OCI-LY3 (cell line): ENCODE measurements at regions not wholly inside any gene's neighbourhood (a gene's known extent, or its start where the extent isn't known, plus 50 kb on each side); places are given as distances from the start of the nearest gene placed in this dataset.

Experiments
- H2AFZ ChIP-seq: fragments of 200-600, 300-600 bp; shearing (Covaris generic); 2 replicates; pipeline ENCODE4 v1.6.0; 2014; ENCODE audit warnings: antibody characterized with exemption, low read depth, low read length
- H3K27ac ChIP-seq: fragments of 200-600, 300-600 bp; sonication (generic); 2 replicates; pipeline ENCODE4 v1.5.1; 2014; ENCODE audit warnings: mild to moderate bottlenecking, low read length, moderate library complexity, mixed read lengths
- H3K27me3 ChIP-seq: fragments of 200-600, 300-600 bp; sonication (generic); 2 replicates; pipeline ENCODE4 v1.6.1; 2014; ENCODE audit warnings: low read depth, low read length, mixed read lengths
- H3K36me3 ChIP-seq: fragments of 200-600, 300-600 bp; sonication (generic); replicated peaks from 2 replicates; pipeline ENCODE3; 2014; ENCODE audit warnings: low read depth, low read length, mixed read lengths
- H3K4me1 ChIP-seq: fragments of 300-600, 200-600 bp; sonication (generic); 2 replicates; pipeline ENCODE4 v1.6.1; 2014; ENCODE audit warnings: low read length, mixed read lengths
- H3K4me2 ChIP-seq: fragments of 200-600, 300-600 bp; sonication (generic); 2 replicates; pipeline ENCODE4 v1.6.1; 2014; ENCODE audit warnings: low read length, mixed read lengths
- H3K4me3 ChIP-seq: fragments of 300-600, 200-600 bp; sonication (generic); 2 replicates; pipeline ENCODE4 v1.5.1; 2014; ENCODE audit warnings: antibody characterized with exemption, mild to moderate bottlenecking, low read length, moderate library complexity
- H3K79me2 ChIP-seq: fragments of 300-600, 200-600 bp; shearing (Covaris generic); 2 replicates; pipeline ENCODE4 v1.6.1; 2014; ENCODE audit warnings: mild to moderate bottlenecking, low read length, mixed read lengths
- H3K9ac ChIP-seq: fragments of 300-600, 200-600 bp; shearing (Covaris generic); 2 replicates; pipeline ENCODE4 v1.6.0; 2014; ENCODE audit warnings: mild to moderate bottlenecking, low read length, moderate library complexity
- H3K9me3 ChIP-seq: fragments of 200-600, 300-600 bp; shearing (Covaris generic); 2 replicates; pipeline ENCODE4 v1.6.1; 2014; ENCODE audit warnings: low read length, mixed read lengths; ENCODE audit not compliant: insufficient read depth
- H4K20me1 ChIP-seq: fragments of 200-600, 300-600 bp; sonication (generic); 2 replicates; pipeline ENCODE4 v1.6.1; 2016; ENCODE audit warnings: low read length, mixed read lengths; ENCODE audit not compliant: insufficient read depth
- EZH2phosphoT487 ChIP-seq: fragments of 200-600 bp; shearing (Covaris generic); IDR thresholded peaks from 2 replicates; pipeline ENCODE4 v1.6.1; 2018; ENCODE audit warnings: antibody characterized with exemption, mixed run types, low read depth
- TF ChIP-seq, protein P1 (sequence below): fragments of 200-600, 300-600 bp; sonication (generic); IDR thresholded peaks from 2 replicates; pipeline ENCODE4 v1.5.1; 2014; ENCODE audit warnings: antibody characterized with exemption, low read length, low read depth

DNA sequence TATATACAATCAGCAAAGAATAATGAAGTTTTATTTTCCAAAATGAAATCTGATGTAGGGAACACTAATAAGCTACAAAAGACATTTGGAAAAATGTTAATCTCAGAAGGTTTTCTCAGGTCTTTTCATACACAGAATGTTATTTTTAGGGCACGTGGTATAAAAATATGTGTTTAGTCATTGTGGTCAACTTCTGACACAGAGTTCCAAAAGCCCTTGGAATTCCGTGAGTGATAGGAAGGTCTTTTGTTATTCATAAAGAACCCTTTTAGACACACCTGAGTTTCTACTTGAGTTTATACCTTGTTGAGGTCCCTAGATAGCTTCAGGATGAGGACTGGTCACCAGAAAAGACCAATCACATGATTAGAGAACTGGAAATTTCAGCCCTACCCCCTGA lies 277.6 kb upstream of the NCAM2 start:
- no peaks in the 10 kb centered on the region for H4K20me1 ChIP-seq
- no peaks in the 10 kb centered on the region for H3K36me3 ChIP-seq
- H3K79me2 ChIP-seq = no peaks in the 10 kb centered on the region
- H3K4me3 ChIP-seq = no peak overlapping the region
- no peaks in the 10 kb centered on the region for H3K27me3 ChIP-seq
- no peak overlapping the region for H2AFZ ChIP-seq
- H3K4me1 ChIP-seq = no peaks in the 10 kb centered on the region
- no peak overlapping the region for H3K27ac ChIP-seq
- H3K9ac ChIP-seq = no peak overlapping the region
- TF ChIP-seq EZH2phosphoT487 = no peak
- no peak overlapping the region for H3K4me2 ChIP-seq
- no peaks in the 10 kb centered on the region for H3K9me3 ChIP-seq

DNA sequence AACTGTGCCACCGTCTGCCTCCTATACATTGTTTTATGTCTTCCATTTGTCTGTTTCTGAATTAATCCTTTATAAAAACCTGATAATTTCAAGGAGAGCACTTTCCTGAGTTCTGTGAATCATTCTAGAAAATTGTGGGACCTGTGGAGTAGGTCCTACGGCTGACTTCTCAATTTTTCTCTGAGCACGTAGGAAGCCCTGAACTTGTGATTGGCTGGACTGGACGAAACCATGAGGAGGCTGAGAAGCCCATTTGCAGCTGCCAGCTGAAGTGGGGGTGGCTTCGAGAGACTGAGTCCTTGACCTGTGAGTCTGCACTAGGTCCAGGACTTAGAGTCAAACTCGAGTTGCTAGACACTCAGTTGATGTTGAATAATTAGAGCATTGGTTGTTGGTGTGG lies 277.1 kb upstream of the NCAM2 start:
- Histone ChIP-seq H3K27ac (no peak overlapping the region), H3K4me3 (no peak overlapping the region), H4K20me1 (no peaks in the 10 kb centered on the region), H3K9me3 (no peaks in the 10 kb centered on the region), H3K4me1 (no peaks in the 10 kb centered on the region), H3K9ac (no peak overlapping the region), H3K27me3 (no peaks in the 10 kb centered on the region), H3K4me2 (no peak overlapping the region), H2AFZ (no peak overlapping the region), H3K79me2 (no peaks in the 10 kb centered on the region), H3K36me3 (no peaks in the 10 kb centered on the region)
- no peak for TF ChIP-seq EZH2phosphoT487
- TF ChIP-seq, protein P1, sequence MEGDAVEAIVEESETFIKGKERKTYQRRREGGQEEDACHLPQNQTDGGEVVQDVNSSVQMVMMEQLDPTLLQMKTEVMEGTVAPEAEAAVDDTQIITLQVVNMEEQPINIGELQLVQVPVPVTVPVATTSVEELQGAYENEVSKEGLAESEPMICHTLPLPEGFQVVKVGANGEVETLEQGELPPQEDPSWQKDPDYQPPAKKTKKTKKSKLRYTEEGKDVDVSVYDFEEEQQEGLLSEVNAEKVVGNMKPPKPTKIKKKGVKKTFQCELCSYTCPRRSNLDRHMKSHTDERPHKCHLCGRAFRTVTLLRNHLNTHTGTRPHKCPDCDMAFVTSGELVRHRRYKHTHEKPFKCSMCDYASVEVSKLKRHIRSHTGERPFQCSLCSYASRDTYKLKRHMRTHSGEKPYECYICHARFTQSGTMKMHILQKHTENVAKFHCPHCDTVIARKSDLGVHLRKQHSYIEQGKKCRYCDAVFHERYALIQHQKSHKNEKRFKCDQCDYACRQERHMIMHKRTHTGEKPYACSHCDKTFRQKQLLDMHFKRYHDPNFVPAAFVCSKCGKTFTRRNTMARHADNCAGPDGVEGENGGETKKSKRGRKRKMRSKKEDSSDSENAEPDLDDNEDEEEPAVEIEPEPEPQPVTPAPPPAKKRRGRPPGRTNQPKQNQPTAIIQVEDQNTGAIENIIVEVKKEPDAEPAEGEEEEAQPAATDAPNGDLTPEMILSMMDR = no peak

DNA sequence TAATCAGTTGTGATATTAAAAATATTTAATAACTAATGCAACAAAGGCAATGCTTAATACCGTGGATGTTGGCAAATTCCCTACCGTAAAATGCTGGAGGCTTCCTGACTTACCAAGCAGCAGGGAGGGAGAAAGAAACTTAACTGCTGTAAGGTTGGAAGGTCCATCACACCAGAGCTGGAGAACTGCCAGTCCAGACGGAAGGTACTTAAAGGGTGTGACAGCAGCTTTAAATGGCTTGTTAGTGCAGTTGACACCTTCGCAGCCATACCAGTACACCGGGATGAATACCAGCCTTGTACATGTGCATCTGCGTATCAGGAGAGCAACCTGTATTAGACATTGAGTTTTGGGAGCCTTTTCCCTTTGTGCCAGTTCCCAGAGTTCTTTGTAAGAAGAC lies 269.5 kb upstream of the NCAM2 start:
- Histone ChIP-seq H3K4me2 (no peak overlapping the region), H2AFZ (no peak overlapping the region), H3K27me3 (no peaks in the 10 kb centered on the region), H3K27ac (no peak overlapping the region), H3K79me2 (no peaks in the 10 kb centered on the region), H3K9me3 (no peaks in the 10 kb centered on the region), H3K4me1 (no peaks in the 10 kb centered on the region), H3K4me3 (no peak overlapping the region), H4K20me1 (no peaks in the 10 kb centered on the region), H3K9ac (no peak overlapping the region), H3K36me3 (no peaks in the 10 kb centered on the region)
- no peak for TF ChIP-seq EZH2phosphoT487
- TF ChIP-seq, protein P1 = no peak

DNA sequence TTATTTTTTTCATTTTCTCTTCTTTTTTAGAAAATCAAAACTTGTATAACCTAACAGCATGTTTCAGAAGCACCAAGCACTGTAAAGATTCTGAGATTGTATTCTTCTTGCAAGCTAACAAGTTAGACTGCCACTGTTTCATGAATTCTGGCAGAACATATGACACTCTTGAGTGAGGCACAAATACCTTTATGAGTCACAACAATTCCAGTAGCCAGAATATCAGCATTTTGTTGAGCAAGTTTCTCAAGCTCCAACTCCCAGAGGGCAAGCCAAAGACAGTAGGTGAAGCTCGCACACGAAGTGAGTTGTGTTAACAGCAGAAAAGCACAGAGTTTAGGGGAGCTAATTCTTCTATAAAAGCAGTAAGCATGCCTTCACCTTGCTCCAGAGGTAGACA lies 268.8 kb upstream of the NCAM2 start:
- H3K79me2 ChIP-seq = no peaks in the 10 kb centered on the region
- no peaks in the 10 kb centered on the region for H3K9me3 ChIP-seq
- no peaks in the 10 kb centered on the region for H3K36me3 ChIP-seq
- H3K27ac ChIP-seq = no peak overlapping the region
- H3K4me2 ChIP-seq = no peak overlapping the region
- no peak for TF ChIP-seq EZH2phosphoT487
- TF ChIP-seq, protein P1 = no peak
- H3K4me1 ChIP-seq = no peaks in the 10 kb centered on the region
- no peak overlapping the region for H2AFZ ChIP-seq
- no peaks in the 10 kb centered on the region for H3K27me3 ChIP-seq
- H3K9ac ChIP-seq = no peak overlapping the region
- H3K4me3 ChIP-seq = no peak overlapping the region
- H4K20me1 ChIP-seq = no peaks in the 10 kb centered on the region

DNA sequence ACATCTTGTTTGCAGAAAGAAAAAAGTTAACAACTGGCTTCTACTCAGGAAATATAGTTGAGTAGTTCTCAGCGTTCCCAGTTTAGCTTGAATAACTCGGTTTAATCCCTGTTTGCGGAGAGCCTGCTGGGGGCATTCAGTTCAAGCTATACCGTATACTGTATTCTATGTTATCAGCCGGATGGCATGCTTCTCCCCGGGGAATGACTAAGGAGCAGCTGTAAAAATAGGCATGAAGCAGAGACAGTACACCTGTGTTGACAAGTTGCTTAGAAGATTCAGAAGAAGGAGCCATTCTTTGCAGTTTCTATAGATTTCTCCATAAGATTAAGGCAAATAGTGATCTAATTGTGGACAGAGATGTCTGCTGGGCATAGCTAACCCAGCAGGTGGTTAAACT lies 267.8 kb upstream of the NCAM2 start:
- Histone ChIP-seq H3K36me3 (no peaks in the 10 kb centered on the region), H4K20me1 (no peaks in the 10 kb centered on the region)
- TF ChIP-seq EZH2phosphoT487 = no peak
- TF ChIP-seq, protein P1 = no peak

More for the DNA sequence above, 267.8 kb upstream of the NCAM2 start:
- H3K4me3 ChIP-seq = no peak overlapping the region
- H3K9me3 ChIP-seq = no peaks in the 10 kb centered on the region
- H3K27ac ChIP-seq = no peak overlapping the region
- no peak overlapping the region for H2AFZ ChIP-seq
- no peaks in the 10 kb centered on the region for H3K4me1 ChIP-seq
- H3K79me2 ChIP-seq = no peaks in the 10 kb centered on the region
- H3K27me3 ChIP-seq = no peaks in the 10 kb centered on the region
- H3K4me2 ChIP-seq = no peak overlapping the region
- no peak overlapping the region for H3K9ac ChIP-seq
